ENCODE measurements at regions not wholly inside any gene's neighbourhood (a gene's known extent, or its start where the extent isn't known, plus 50 kb on each side); places are given as distances from the start of the nearest gene placed in this dataset.
"Not testable (repeated sequence)": the region's sequence is repeated elsewhere in the genome, so short reads cannot be mapped to it uniquely, and the experiment has no call there.

- Mint-ChIP-seq H3K9me3 (ENCODE audit: low read depth) (no peaks in the 10 kb centered on the region), H3K4me3 (ENCODE audit: low read depth) (no peak overlapping the region), H3K27ac (no peak overlapping the region), H3K36me3 (ENCODE audit: insufficient read depth) (no peaks in the 10 kb centered on the region), H3K4me1 (ENCODE audit: low read depth) (peaks cover 11% of the 10 kb centered on the region), H3K27me3 (no peaks in the 10 kb centered on the region)
- DNase-seq (ENCODE audit: low spot score, unreplicated experiment): no peak
- no peak for TF ChIP-seq CTCF (IDR thresholded peaks at IDR 0.05; ENCODE audit: unreplicated experiment)
Observed at GRCh38 chr12:131445184-131445774, 265.6 kb upstream of the SFSWAP start.

GRCh38 chr12:131445795-131446194 is 265.1 kb upstream of the SFSWAP start:
- no peak overlapping the region for H3K27ac Mint-ChIP-seq
- H3K27me3 Mint-ChIP-seq: no peaks in the 10 kb centered on the region
- TF ChIP-seq CTCF (IDR thresholded peaks at IDR 0.05; ENCODE audit: unreplicated experiment): no peak
- no peak for DNase-seq (ENCODE audit: low spot score, unreplicated experiment)
- no peaks in the 10 kb centered on the region for H3K36me3 Mint-ChIP-seq (ENCODE audit: insufficient read depth)
- H3K4me1 Mint-ChIP-seq (ENCODE audit: low read depth): peaks cover 11% of the 10 kb centered on the region
- H3K4me3 Mint-ChIP-seq (ENCODE audit: low read depth): no peak overlapping the region
- H3K9me3 Mint-ChIP-seq (ENCODE audit: low read depth): no peaks in the 10 kb centered on the region

- not testable (repeated sequence) for DNase-seq (ENCODE audit: low spot score, unreplicated experiment); H3K27me3 Mint-ChIP-seq; H3K4me1 Mint-ChIP-seq (ENCODE audit: low read depth); H3K27ac Mint-ChIP-seq; H3K36me3 Mint-ChIP-seq (ENCODE audit: insufficient read depth); H3K9me3 Mint-ChIP-seq (ENCODE audit: low read depth); H3K4me3 Mint-ChIP-seq (ENCODE audit: low read depth)
Observed at GRCh38 chr12:131447636-131448035, 263.3 kb upstream of the SFSWAP start.

- TF ChIP-seq CTCF (IDR thresholded peaks at IDR 0.05; ENCODE audit: unreplicated experiment): no peak
- H3K27me3 Mint-ChIP-seq: peaks cover 9% of the 10 kb centered on the region
- no peak overlapping the region for H3K4me3 Mint-ChIP-seq (ENCODE audit: low read depth)
- peaks cover 6% of the 10 kb centered on the region for H3K4me1 Mint-ChIP-seq (ENCODE audit: low read depth)
- no peak for DNase-seq (ENCODE audit: low spot score, unreplicated experiment)
- H3K36me3 Mint-ChIP-seq (ENCODE audit: insufficient read depth): no peaks in the 10 kb centered on the region
- H3K9me3 Mint-ChIP-seq (ENCODE audit: low read depth): no peaks in the 10 kb centered on the region
- H3K27ac Mint-ChIP-seq: no peak overlapping the region
Observed at GRCh38 chr12:131448254-131448795, 262.6 kb upstream of the SFSWAP start.

- Mint-ChIP-seq H3K9me3 (ENCODE audit: low read depth) (no peaks in the 10 kb centered on the region), H3K27me3 (peaks cover 9% of the 10 kb centered on the region), H3K36me3 (ENCODE audit: insufficient read depth) (no peaks in the 10 kb centered on the region), H3K27ac (no peak overlapping the region), H3K4me3 (ENCODE audit: low read depth) (no peak overlapping the region), H3K4me1 (ENCODE audit: low read depth) (peaks cover 6% of the 10 kb centered on the region)
- TF ChIP-seq CTCF (IDR thresholded peaks at IDR 0.05; ENCODE audit: unreplicated experiment): no peak
- DNase-seq (ENCODE audit: low spot score, unreplicated experiment): no peak
Observed at GRCh38 chr12:131449027-131449426, 261.9 kb upstream of the SFSWAP start.

GRCh38 chr12:131452444-131452860 is 258.4 kb upstream of the SFSWAP start:
- no peak overlapping the region for H3K4me3 Mint-ChIP-seq (ENCODE audit: low read depth)
- peak; percentile 64 for TF ChIP-seq CTCF (IDR thresholded peaks at IDR 0.05; ENCODE audit: unreplicated experiment)
- peaks cover 15% of the 10 kb centered on the region for H3K27me3 Mint-ChIP-seq
- H3K36me3 Mint-ChIP-seq (ENCODE audit: insufficient read depth): no peaks in the 10 kb centered on the region
- no peaks in the 10 kb centered on the region for H3K4me1 Mint-ChIP-seq (ENCODE audit: low read depth)
- H3K9me3 Mint-ChIP-seq (ENCODE audit: low read depth): no peaks in the 10 kb centered on the region
- H3K27ac Mint-ChIP-seq: no peak overlapping the region
- no peak for DNase-seq (ENCODE audit: low spot score, unreplicated experiment)
